ENCODE measurements at regions not wholly inside any gene's neighbourhood (a gene's known extent, or its start where the extent isn't known, plus 50 kb on each side); places are given as distances from the start of the nearest gene placed in this dataset.

DNA sequence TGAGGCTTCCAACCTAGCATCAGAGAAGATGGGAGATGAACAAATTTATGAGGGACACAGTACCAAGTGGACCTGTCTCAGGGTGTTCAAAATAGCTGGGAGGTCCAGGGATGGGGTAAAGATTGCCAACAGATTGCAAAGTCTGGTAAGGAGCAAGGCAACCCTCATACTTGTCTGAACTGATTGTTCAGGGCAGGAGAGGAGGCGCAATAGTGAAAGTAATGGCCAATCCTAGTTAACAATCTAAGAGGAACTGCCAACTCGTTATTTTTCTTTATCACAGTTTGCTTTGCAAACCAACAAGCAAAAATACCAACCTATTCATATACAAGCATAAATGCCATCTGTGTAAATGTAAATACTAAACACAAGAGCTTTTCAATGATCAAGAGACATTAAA, 78.4 kb upstream of the S1PR1 start:
- TF ChIP-seq, protein P1, sequence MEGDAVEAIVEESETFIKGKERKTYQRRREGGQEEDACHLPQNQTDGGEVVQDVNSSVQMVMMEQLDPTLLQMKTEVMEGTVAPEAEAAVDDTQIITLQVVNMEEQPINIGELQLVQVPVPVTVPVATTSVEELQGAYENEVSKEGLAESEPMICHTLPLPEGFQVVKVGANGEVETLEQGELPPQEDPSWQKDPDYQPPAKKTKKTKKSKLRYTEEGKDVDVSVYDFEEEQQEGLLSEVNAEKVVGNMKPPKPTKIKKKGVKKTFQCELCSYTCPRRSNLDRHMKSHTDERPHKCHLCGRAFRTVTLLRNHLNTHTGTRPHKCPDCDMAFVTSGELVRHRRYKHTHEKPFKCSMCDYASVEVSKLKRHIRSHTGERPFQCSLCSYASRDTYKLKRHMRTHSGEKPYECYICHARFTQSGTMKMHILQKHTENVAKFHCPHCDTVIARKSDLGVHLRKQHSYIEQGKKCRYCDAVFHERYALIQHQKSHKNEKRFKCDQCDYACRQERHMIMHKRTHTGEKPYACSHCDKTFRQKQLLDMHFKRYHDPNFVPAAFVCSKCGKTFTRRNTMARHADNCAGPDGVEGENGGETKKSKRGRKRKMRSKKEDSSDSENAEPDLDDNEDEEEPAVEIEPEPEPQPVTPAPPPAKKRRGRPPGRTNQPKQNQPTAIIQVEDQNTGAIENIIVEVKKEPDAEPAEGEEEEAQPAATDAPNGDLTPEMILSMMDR (IDR thresholded peaks at IDR 0.05; ENCODE audit: low read depth, low read length, missing control alignments) = no peak
- no peak for DNase-seq (ENCODE audit: low read depth)
- no peak overlapping the region for H3K4me3 ChIP-seq (ENCODE audit: low read depth, low read length)

- DNase-seq (ENCODE audit: low read depth) = no peak
- no peak overlapping the region for H3K4me3 ChIP-seq (ENCODE audit: low read depth, low read length)
- TF ChIP-seq, protein P1 (IDR thresholded peaks at IDR 0.05; ENCODE audit: low read depth, low read length, missing control alignments) = no peak
Measured at GRCh38 chr1:101154547-101154946, 82.3 kb upstream of the S1PR1 start.

DNA sequence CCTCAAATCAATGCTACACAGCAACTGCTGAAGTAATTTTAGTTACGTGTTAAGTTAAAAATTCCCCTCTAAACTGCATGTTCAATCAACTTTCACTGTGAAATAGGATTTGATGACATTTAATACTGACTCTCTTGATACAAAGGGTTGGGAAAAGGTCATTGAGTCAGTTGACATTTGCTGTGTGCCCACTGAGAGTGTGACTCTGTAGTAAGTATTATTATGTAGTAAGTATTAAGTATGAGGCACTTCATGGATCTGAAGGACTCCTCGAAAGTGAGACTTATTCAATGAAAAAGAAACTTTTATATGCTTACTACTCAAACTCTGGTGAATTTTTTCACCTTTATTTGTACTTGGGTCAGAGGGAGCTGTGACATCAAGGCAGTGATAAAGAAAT, 83.1 kb upstream of the S1PR1 start:
- TF ChIP-seq, protein P1 (IDR thresholded peaks at IDR 0.05; ENCODE audit: low read depth, low read length, missing control alignments) = no peak
- DNase-seq (ENCODE audit: low read depth) = no peak
- H3K4me3 ChIP-seq (ENCODE audit: low read depth, low read length) = no peak overlapping the region

GRCh38 chr1:101152633-101153032, 84.2 kb upstream of the S1PR1 start:
- no peak overlapping the region for H3K4me3 ChIP-seq (ENCODE audit: low read depth, low read length)
- TF ChIP-seq, protein P1 (IDR thresholded peaks at IDR 0.05; ENCODE audit: low read depth, low read length, missing control alignments) = no peak
- DNase-seq (ENCODE audit: low read depth) = no peak

- no peak for DNase-seq (ENCODE audit: low read depth)
- TF ChIP-seq, protein P1 (IDR thresholded peaks at IDR 0.05; ENCODE audit: low read depth, low read length, missing control alignments) = no peak
Measured at GRCh38 chr1:101151286-101151685, 85.5 kb upstream of the S1PR1 start.

DNA sequence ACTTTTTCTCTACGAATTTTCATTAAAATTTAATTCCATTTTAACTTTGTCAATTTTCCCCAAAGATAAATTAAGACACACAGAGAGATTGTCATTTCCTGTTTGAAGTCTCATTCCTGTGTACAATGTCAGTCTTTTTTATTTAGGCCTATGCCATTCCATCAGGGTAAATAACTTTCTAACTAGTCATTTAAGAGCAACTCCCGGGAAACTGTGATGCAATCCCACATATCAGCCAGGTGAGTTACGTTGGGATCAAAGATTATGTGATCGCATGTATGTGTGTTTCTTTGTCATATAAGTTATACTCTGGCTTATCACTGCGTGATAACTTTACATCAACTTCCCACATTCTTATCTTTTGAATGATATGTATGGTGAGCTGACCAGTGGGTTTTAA, 86.1 kb upstream of the S1PR1 start:
- no peak overlapping the region for H3K4me3 ChIP-seq (ENCODE audit: low read depth, low read length)
- DNase-seq (ENCODE audit: low read depth) = no peak
- TF ChIP-seq, protein P1 (IDR thresholded peaks at IDR 0.05; ENCODE audit: low read depth, low read length, missing control alignments) = no peak

More at GRCh38 chr1:101151286-101151685, 85.5 kb upstream of the S1PR1 start:
- H3K4me3 ChIP-seq (ENCODE audit: low read depth, low read length) = no peak overlapping the region

- DNase-seq (ENCODE audit: low read depth) = no peak
- TF ChIP-seq, protein P1 (IDR thresholded peaks at IDR 0.05; ENCODE audit: low read depth, low read length, missing control alignments) = no peak
- H3K4me3 ChIP-seq (ENCODE audit: low read depth, low read length) = no peak overlapping the region
Measured at GRCh38 chr1:101150266-101150665, 86.6 kb upstream of the S1PR1 start.

Data from GM12864 (cell line).